AG04450 (cell line): ENCODE measurements at regions not wholly inside any gene's neighbourhood (a gene's known extent, or its start where the extent isn't known, plus 50 kb on each side); places are given as distances from the start of the nearest gene placed in this dataset.

ENCODE experiments used
- CTCF ChIA-PET: fragments of 300-600, 350-600 bp; formaldehyde crosslinking; extraction: SDS; loops from one replicate; lab custom pipeline; 2022; ENCODE audit warnings: antibody characterized with exemption, inconsistent platforms; lab: Charles Lee
- POLR2A ChIA-PET: fragments of 350-600 bp; formaldehyde crosslinking; extraction: SDS; loops from one replicate; lab custom pipeline; 2021; ENCODE audit warnings: antibody characterized with exemption, inconsistent platforms; lab: Yijun Ruan, JAX
- DNase-seq: peaks from one replicate; pipeline ENCODE4 v3.0.0-alpha.2; 2011; ENCODE audit warnings: low read depth, low spot score
- H3K27ac ChIP-seq: one replicate; pipeline ENCODE4 v1.5.1; 2012; ENCODE audit warnings: low read depth, low read length, control low read depth
- H3K27me3 ChIP-seq: one replicate; pipeline ENCODE4 v1.6.0; 2012; ENCODE audit warnings: low read length; ENCODE audit not compliant: control insufficient read depth, insufficient read depth
- H3K4me3 ChIP-seq: 2 replicates; pipeline ENCODE4 v1.5.1; 2011; ENCODE audit warnings: mild to moderate bottlenecking, low read depth, low read length, control low read depth
- H3K9me3 ChIP-seq: 2 replicates; pipeline ENCODE4 v1.5.1; 2012; ENCODE audit warnings: low read length; ENCODE audit not compliant: control insufficient read depth, insufficient read depth
- TF ChIP-seq, protein P1 (sequence below): IDR thresholded peaks from 2 replicates; pipeline ENCODE4 v1.5.1; 2011; ENCODE audit warnings: low read depth, low read length, control low read depth, inconsistent platforms

GRCh38 chr4:3672465-3672831 lies 93.7 kb upstream of the ADRA2C start:
- Histone ChIP-seq H3K27ac (no peak overlapping the region), H3K27me3 (peaks cover 13% of the 10 kb centered on the region), H3K9me3 (peaks cover 23% of the 10 kb centered on the region), H3K4me3 (no peak overlapping the region)
- TF ChIP-seq, protein P1, sequence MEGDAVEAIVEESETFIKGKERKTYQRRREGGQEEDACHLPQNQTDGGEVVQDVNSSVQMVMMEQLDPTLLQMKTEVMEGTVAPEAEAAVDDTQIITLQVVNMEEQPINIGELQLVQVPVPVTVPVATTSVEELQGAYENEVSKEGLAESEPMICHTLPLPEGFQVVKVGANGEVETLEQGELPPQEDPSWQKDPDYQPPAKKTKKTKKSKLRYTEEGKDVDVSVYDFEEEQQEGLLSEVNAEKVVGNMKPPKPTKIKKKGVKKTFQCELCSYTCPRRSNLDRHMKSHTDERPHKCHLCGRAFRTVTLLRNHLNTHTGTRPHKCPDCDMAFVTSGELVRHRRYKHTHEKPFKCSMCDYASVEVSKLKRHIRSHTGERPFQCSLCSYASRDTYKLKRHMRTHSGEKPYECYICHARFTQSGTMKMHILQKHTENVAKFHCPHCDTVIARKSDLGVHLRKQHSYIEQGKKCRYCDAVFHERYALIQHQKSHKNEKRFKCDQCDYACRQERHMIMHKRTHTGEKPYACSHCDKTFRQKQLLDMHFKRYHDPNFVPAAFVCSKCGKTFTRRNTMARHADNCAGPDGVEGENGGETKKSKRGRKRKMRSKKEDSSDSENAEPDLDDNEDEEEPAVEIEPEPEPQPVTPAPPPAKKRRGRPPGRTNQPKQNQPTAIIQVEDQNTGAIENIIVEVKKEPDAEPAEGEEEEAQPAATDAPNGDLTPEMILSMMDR = no peak
- CTCF ChIA-PET = interaction anchor here (0.6 kb wide), 1 partner anchor 135 kb away, joined by 10 read pairs; no protein-coding TSS in a partner anchor
- DNase-seq = no peak
- POLR2A ChIA-PET = no interaction called here

DNA sequence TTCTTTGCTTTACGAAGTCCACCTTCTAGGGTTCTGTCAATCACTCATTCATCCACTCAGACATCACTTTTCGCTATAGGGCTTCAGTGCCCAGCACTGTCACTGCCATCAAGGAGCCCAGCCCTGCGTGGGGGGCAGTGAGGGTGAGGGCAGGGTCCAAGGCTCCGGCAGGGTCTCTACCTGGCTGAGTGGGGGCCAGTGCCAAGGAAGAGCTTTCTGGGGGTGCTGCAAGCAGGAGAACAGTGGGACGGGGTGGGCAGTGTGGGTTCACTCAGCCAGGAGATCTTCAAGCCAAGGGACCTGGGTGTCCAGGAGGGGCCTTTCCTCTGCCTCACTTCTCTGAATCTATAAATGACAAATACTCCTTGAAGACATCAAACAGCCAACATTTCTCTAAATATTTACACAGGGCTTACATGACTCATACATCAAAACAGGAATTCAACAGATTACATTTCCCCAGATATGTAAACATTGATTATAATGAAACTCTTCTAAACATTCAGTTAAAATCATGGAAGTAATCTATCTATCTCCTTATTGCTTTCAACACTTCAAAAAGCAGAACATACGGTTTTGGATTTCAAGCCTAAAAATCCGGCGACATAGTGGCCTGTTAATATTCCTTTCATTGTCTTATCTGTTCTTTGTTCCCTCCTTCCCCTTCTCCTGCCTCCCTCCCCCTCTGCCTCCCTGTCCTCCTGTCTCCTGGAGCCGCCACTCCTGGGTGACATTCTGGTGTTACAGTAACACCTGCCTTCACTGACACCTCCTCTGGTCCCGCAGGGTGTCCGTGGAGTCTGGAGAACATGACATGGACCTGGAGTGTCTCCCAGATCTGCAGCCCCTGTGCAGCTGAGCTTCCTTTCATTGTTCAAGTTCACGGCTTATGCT lies 94.4 kb upstream of the ADRA2C start:
- DNase-seq = no peak
- ChIA-PET CTCF (interaction anchor here (0.6 kb wide), 1 partner anchor 134 kb away, joined by 10 read pairs; no protein-coding TSS in a partner anchor), POLR2A (no interaction called here)
- Histone ChIP-seq H3K4me3 (no peak overlapping the region), H3K27ac (no peak overlapping the region), H3K9me3 (peaks cover 29% of the 10 kb centered on the region), H3K27me3 (peaks cover 15% of the 10 kb centered on the region)
- TF ChIP-seq, protein P1 = no peak

GRCh38 chr4:3670521-3671519 lies 95.4 kb upstream of the ADRA2C start:
- CTCF ChIA-PET = no interaction called here
- peaks cover 12% of the 10 kb centered on the region for H3K27me3 ChIP-seq
- peaks cover 34% of the 10 kb centered on the region for H3K9me3 ChIP-seq
- TF ChIP-seq, protein P1 = no peak
- no peak for DNase-seq
- H3K4me3 ChIP-seq = no peak overlapping the region
- no peak overlapping the region for H3K27ac ChIP-seq
- POLR2A ChIA-PET = interaction anchor here (0.5 kb wide), 1 partner anchor 13 kb away, joined by 3 read pairs; no protein-coding TSS in a partner anchor

DNA sequence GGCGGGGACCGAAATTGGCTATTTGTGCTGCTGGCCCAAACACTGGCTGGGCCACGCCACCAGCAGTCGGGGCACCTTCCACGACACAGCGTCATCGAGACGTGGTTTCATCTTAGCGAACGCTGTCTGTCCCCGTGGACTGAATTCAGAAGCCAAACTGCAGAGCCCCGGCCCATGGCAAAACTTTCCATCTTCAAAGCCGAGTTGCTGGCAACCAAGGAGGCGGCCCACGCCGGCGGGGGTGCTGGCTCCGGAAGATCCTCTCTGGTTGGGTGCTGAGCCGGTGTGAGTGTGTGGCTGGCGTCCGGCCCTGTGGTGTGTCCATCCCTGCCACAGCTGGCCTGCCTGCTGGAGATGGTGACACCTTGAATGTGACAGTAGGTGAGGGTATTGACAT lies 96.6 kb upstream of the ADRA2C start:
- Histone ChIP-seq H3K27ac (no peak overlapping the region), H3K9me3 (peaks cover 34% of the 10 kb centered on the region), H3K27me3 (peaks cover 10% of the 10 kb centered on the region), H3K4me3 (no peak overlapping the region)
- ChIA-PET POLR2A (no interaction called here), CTCF (no interaction called here)
- DNase-seq = no peak
- TF ChIP-seq, protein P1 = no peak
